H1 (cell line): ENCODE measurements at regions not wholly inside any gene's neighbourhood (a gene's known extent, or its start where the extent isn't known, plus 50 kb on each side); places are given as distances from the start of the nearest gene placed in this dataset.

ENCODE experiments used
- CTCF ChIA-PET: fragments of 300-600 bp; sonication (Branson Sonifier 250); formaldehyde crosslinking; loops from one replicate; lab custom pipeline; 2021; ENCODE audit not compliant: partially characterized antibody; lab: Charles Lee
- POLR2A ChIA-PET: fragments of 300-600 bp; sonication (Branson Sonifier 250); formaldehyde crosslinking; loops from one replicate; lab custom pipeline; 2021; ENCODE audit warnings: inconsistent platforms; ENCODE audit not compliant: partially characterized antibody; lab: Charles Lee
- DNase-seq, 2 experiments: peaks; one replicate each; pipeline versions ENCODE4 v3.0.0 to v3.0.0-alpha.2; 2010 to 2022; ENCODE audit warnings: low spot score in 2 of 2, low read depth in 1 of 2, mixed read lengths in 1 of 2
- FAIRE-seq: peaks from 2 replicates; lab custom pipeline; 2011; peaks lifted over from hg19 to GRCh38; lab: Jason Lieb, UNC
- H2AFZ ChIP-seq: 2 replicates; pipeline ENCODE4 v1.8.1; 2012; ENCODE audit warnings: low read length, inconsistent platforms
- H2AK5ac ChIP-seq: 2 replicates; pipeline ENCODE4 v1.6.1; 2013; ENCODE audit warnings: low read depth, low read length
- H2BK120ac ChIP-seq: replicated peaks from 2 replicates; pipeline ENCODE3; 2013; ENCODE audit warnings: low read depth, low read length, inconsistent platforms
- H2BK12ac ChIP-seq: 2 replicates; pipeline ENCODE4 v1.6.1; 2013; ENCODE audit warnings: low read depth, low read length
- H2BK15ac ChIP-seq: 2 replicates; pipeline ENCODE4 v1.6.1; 2013; ENCODE audit warnings: low read length
- H2BK20ac ChIP-seq: 2 replicates; pipeline ENCODE4 v1.6.1; 2013; ENCODE audit warnings: low read length
- H2BK5ac ChIP-seq: 2 replicates; pipeline ENCODE4 v1.6.1; 2013; ENCODE audit warnings: low read depth, low read length
- H3K14ac ChIP-seq: 2 replicates; pipeline ENCODE4 v1.6.1; 2013; ENCODE audit warnings: inconsistent platforms; ENCODE audit not compliant: insufficient read length
- H3K18ac ChIP-seq: 2 replicates; pipeline ENCODE4 v1.6.1; 2013; ENCODE audit warnings: low read length; ENCODE audit errors: extremely low read depth
- H3K23ac ChIP-seq: 2 replicates; pipeline ENCODE4 v1.6.1; 2013; ENCODE audit warnings: inconsistent platforms; ENCODE audit not compliant: insufficient read length
- H3K23me2 ChIP-seq: 2 replicates; pipeline ENCODE4 v1.6.1; 2013; ENCODE audit warnings: low read depth, low read length
- H3K27ac ChIP-seq: 2 replicates; pipeline ENCODE4 v1.6.1; 2011; ENCODE audit warnings: low read depth, low read length, inconsistent platforms
- H3K27me3 ChIP-seq, 4 experiments: replicated peaks in 1 of 4; 1 replicate in 1 of 4; 2 replicates in 3 of 4; pipeline versions ENCODE4 v1.6.1 to v1.8.1; 2011 to 2013; ENCODE audit warnings: low read length in 3 of 4, mild to moderate bottlenecking in 3 of 4, inconsistent platforms in 2 of 4, mixed read lengths in 2 of 4, moderate library complexity in 1 of 4; ENCODE audit not compliant: control insufficient read depth in 3 of 4, insufficient read depth in 3 of 4; ENCODE audit errors: extremely low read depth in 1 of 4
- H3K36me3 ChIP-seq, 4 experiments: 2 replicates each; pipeline versions ENCODE4 v1.6.1 to v1.8.1; 2011 to 2013; ENCODE audit warnings: mild to moderate bottlenecking in 4 of 4, low read length in 3 of 4, moderate library complexity in 2 of 4, control low read depth in 1 of 4, inconsistent platforms in 1 of 4; ENCODE audit not compliant: insufficient read depth in 4 of 4, control insufficient read depth in 2 of 4
- H3K4ac ChIP-seq: replicated peaks from 2 replicates; pipeline ENCODE3; 2013; ENCODE audit warnings: low read length, low read depth, mixed read lengths, inconsistent platforms; ENCODE audit not compliant: insufficient read length
- H3K4me1 ChIP-seq, 4 experiments: replicated peaks in 1 of 4; 1 replicate in 1 of 4; 2 replicates in 3 of 4; pipeline versions ENCODE4 v1.6.1 to v1.8.1; 2011 to 2013; ENCODE audit warnings: low read length in 3 of 4, inconsistent platforms in 2 of 4, mixed read lengths in 1 of 4; ENCODE audit not compliant: insufficient read depth in 4 of 4, control insufficient read depth in 3 of 4
- H3K4me2 ChIP-seq, 2 experiments: 2 replicates each; pipeline versions ENCODE4 v1.6.1 to v1.8.1; 2011 to 2013; ENCODE audit warnings: low read depth in 2 of 2, low read length in 2 of 2, control low read depth in 1 of 2, inconsistent platforms in 1 of 2, mild to moderate bottlenecking in 1 of 2; ENCODE audit not compliant: insufficient read depth in 1 of 2
- H3K4me3 ChIP-seq, 4 experiments: fragments of 200-600, 300-600 bp in 1 of 4; sonication (generic), shearing (Covaris generic), sonication (Bioruptor Twin) in 1 of 4; 2 replicates each; pipeline versions ENCODE4 v1.5.1 to v1.8.1; 2011 to 2016; ENCODE audit warnings: low read length in 4 of 4, low read depth in 3 of 4, control low read depth in 2 of 4, inconsistent platforms in 2 of 4, mild to moderate bottlenecking in 2 of 4, mixed read lengths in 1 of 4, moderate library complexity in 1 of 4; ENCODE audit not compliant: insufficient read depth in 2 of 4; ENCODE audit errors: extremely low read depth in 1 of 4
- H3K56ac ChIP-seq: replicated peaks from 2 replicates; pipeline ENCODE3; 2013; ENCODE audit warnings: low read depth, mild to moderate bottlenecking, mixed read lengths, low read length, inconsistent platforms; ENCODE audit not compliant: insufficient read length
- H3K79me1 ChIP-seq: 2 replicates; pipeline ENCODE4 v1.6.1; 2013; ENCODE audit warnings: low read depth, low read length, control low read depth
- H3K79me2 ChIP-seq, 2 experiments: 2 replicates each; pipeline versions ENCODE4 v1.6.1 to v1.8.1; 2012 to 2013; ENCODE audit warnings: low read length in 2 of 2, mild to moderate bottlenecking in 2 of 2, inconsistent platforms in 1 of 2; ENCODE audit not compliant: insufficient read depth in 2 of 2, control insufficient read depth in 1 of 2
- H3K9ac ChIP-seq, 4 experiments: replicated peaks in 1 of 4; 1 replicate in 1 of 4; 2 replicates in 3 of 4; pipeline versions ENCODE4 v1.6.1 to v1.8.1; 2011 to 2013; ENCODE audit warnings: low read depth in 3 of 4, low read length in 3 of 4, control low read depth in 2 of 4, mild to moderate bottlenecking in 2 of 4, moderate library complexity in 2 of 4, inconsistent platforms in 1 of 4; ENCODE audit errors: extremely low read depth in 1 of 4
- H3K9me3 ChIP-seq, 2 experiments: 2 replicates each; pipeline versions ENCODE4 v1.6.1 to v1.8.1; 2012 to 2013; ENCODE audit warnings: mild to moderate bottlenecking in 2 of 2, moderate library complexity in 2 of 2, control low read depth in 1 of 2, inconsistent platforms in 1 of 2, low read depth in 1 of 2, low read length in 1 of 2, mixed read lengths in 1 of 2; ENCODE audit not compliant: insufficient read depth in 2 of 2
- H4K20me1 ChIP-seq, 2 experiments: replicated peaks in 1 of 2; 2 replicates each; pipeline versions ENCODE3 to v1.8.1; 2011 to 2013; ENCODE audit warnings: inconsistent platforms in 2 of 2, low read length in 2 of 2, mild to moderate bottlenecking in 1 of 2; ENCODE audit not compliant: insufficient read depth in 2 of 2, control insufficient read depth in 1 of 2
- H4K5ac ChIP-seq: 2 replicates; pipeline ENCODE4 v1.6.1; 2013; ENCODE audit warnings: low read length, low read depth, mixed read lengths, inconsistent platforms; ENCODE audit not compliant: insufficient read length
- H4K8ac ChIP-seq: 2 replicates; pipeline ENCODE4 v1.8.0; 2013; ENCODE audit warnings: mild to moderate bottlenecking, moderate library complexity, low read length, inconsistent platforms; ENCODE audit not compliant: insufficient read depth; ENCODE audit errors: extremely low read depth
- H4K91ac ChIP-seq: replicated peaks from 2 replicates; pipeline ENCODE3; 2013; ENCODE audit warnings: low read length, mixed read lengths, inconsistent platforms; ENCODE audit not compliant: insufficient read length
- BCL11A ChIP-seq, 2 experiments: IDR thresholded peaks; one replicate each; pipeline ENCODE4 v1.6.1; 2011; ENCODE audit warnings: low read depth in 2 of 2, low read length in 2 of 2, mild to moderate bottlenecking in 2 of 2
- CBX5 ChIP-seq: fragments of 300-800, 300-1000 bp; sonication (generic); IDR thresholded peaks from 2 replicates; pipeline ENCODE4 v1.7.1; 2016; ENCODE audit warnings: antibody characterized with exemption, low read length, low read depth
- CHD2 ChIP-seq: IDR thresholded peaks from 2 replicates; pipeline ENCODE4 v1.6.1; 2012; ENCODE audit warnings: low read length, improper control_type of control experiment
- CREB1 ChIP-seq: IDR thresholded peaks from 2 replicates; pipeline ENCODE4 v1.6.1; 2012; ENCODE audit warnings: inconsistent platforms
- HDAC6 ChIP-seq: IDR thresholded peaks from one replicate; pipeline ENCODE4 v1.7.1; 2012; ENCODE audit warnings: low read depth, mild to moderate bottlenecking, inconsistent platforms, low read length, moderate library complexity
- JUND ChIP-seq: IDR thresholded peaks from 2 replicates; pipeline ENCODE4 v1.6.1; 2011; ENCODE audit warnings: mild to moderate bottlenecking, improper control_type of control experiment, low read length
- RBBP5 ChIP-seq: IDR thresholded peaks from 2 replicates; pipeline ENCODE4 v1.7.1; 2012; ENCODE audit warnings: low read depth, mild to moderate bottlenecking, inconsistent platforms, low read length, moderate library complexity, borderline replicate concordance
- RFX5 ChIP-seq: IDR thresholded peaks from 2 replicates; pipeline ENCODE4 v1.6.1; 2011; ENCODE audit warnings: low read depth, low read length, improper control_type of control experiment, borderline replicate concordance
- SIN3A ChIP-seq, 2 experiments: IDR thresholded peaks in 1 of 2; conservative IDR thresholded peaks in 1 of 2; 2 replicates each; pipeline ENCODE4 v1.6.1; 2011 to 2012; ENCODE audit warnings: low read length in 2 of 2, improper control_type of control experiment in 1 of 2, low read depth in 1 of 2, mild to moderate bottlenecking in 1 of 2
- SIX5 ChIP-seq: IDR thresholded peaks from 2 replicates; pipeline ENCODE4 v1.6.1; 2011; ENCODE audit warnings: mild to moderate bottlenecking, low read depth, low read length
- TAF1 ChIP-seq: IDR thresholded peaks from 2 replicates; pipeline ENCODE4 v1.6.1; 2011; ENCODE audit warnings: mild to moderate bottlenecking, low read depth, low read length
- WGBS, 2 experiments: shearing (Covaris generic) in 1 of 2; methylation state at CpG; one replicate each; pipeline versions ENCODE4 v1.1.6 to v1.1.7; 2013 to 2015; ENCODE audit warnings: low lambda C conversion rate in 2 of 2, mixed read lengths in 2 of 2, inconsistent platforms in 1 of 2, low coverage in 1 of 2, missing lambda C conversion rate in 1 of 2; ENCODE audit not compliant: insufficient replicate concordance in 2 of 2, insufficient coverage in 1 of 2, insufficient read length in 1 of 2; ENCODE audit errors: extremely low coverage in 1 of 2, missing lambda C conversion rate in 1 of 2; 5-methylcytosine and 5-hydroxymethylcytosine counted together

DNA sequence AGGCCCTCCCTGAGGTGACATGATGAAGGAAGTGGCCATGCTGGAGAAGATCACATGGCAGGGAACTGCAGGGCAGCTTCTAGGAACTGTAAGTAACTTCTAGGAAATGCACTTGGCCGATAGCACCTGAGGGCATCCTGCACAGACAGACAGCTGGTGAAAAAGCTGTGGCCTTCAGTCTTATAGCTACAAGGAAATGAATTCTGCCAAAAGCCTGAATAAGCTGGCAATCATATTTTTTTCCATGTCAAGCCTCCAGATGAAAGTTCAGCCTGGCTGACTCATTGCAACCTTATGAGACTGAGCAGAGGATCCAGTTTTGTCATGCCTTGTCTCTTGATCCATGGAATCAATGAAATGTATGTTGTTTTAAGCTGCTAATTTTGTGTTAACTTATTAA, 91.1 kb upstream of the CACNA2D1 start:
- H3K27me3 ChIP-seq, result peaks cover 0 to 1% (median 0%) of the 10 kb centered on the region in 4 experiments; a peak in 1 of 7 replicates
- H2BK120ac ChIP-seq, result no peak overlapping the region
- H3K4me3 ChIP-seq, result no peak overlapping the region
- H3K18ac ChIP-seq, result no peak overlapping the region
- no peak overlapping the region for H2BK5ac ChIP-seq
- 93% methylated on average over 1 of the region's 1 CpG; no CpG with 5 or more reads in 1 of the 2 experiments for WGBS, 2 experiments
- no peaks in the 10 kb centered on the region for H4K20me1 ChIP-seq
- FAIRE-seq (no peak), DNase-seq (no peak)
- H4K91ac ChIP-seq, result no peak overlapping the region
- no peak overlapping the region for H4K5ac ChIP-seq
- no peak overlapping the region for H3K23ac ChIP-seq
- TF ChIP-seq SIN3A (conservative IDR thresholded peaks at IDR 0.05 in 1 of 2, IDR thresholded peaks at IDR 0.05 in 1 of 2; ENCODE audit: low read depth in 1 of 2, low read length in 2 of 2) (no peak), CREB1 (no peak), RFX5 (no peak), JUND (no peak), RBBP5 (no peak), BCL11A (IDR thresholded peaks at IDR 0.05; ENCODE audit: low read depth in 2 of 2, low read length in 2 of 2) (no peak), HDAC6 (no peak), TAF1 (no peak), CBX5 (no peak), CHD2 (no peak), SIX5 (no peak)
- no peak overlapping the region for H3K56ac ChIP-seq
- no peak overlapping the region for H3K14ac ChIP-seq
- H3K79me2 ChIP-seq, result no peaks in the 10 kb centered on the region
- H3K4ac ChIP-seq, result no peak overlapping the region
- H3K36me3 ChIP-seq, result no peaks in the 10 kb centered on the region
- H3K9me3 ChIP-seq, result no peaks in the 10 kb centered on the region
- H4K8ac ChIP-seq, result no peak overlapping the region
- H2BK15ac ChIP-seq, result no peak overlapping the region
- no peaks in the 10 kb centered on the region for H3K79me1 ChIP-seq
- no peak overlapping the region for H2AK5ac ChIP-seq
- H2AFZ ChIP-seq, result no peak overlapping the region; the same call in 1 of the 2 replicates
- CTCF ChIA-PET, result interaction anchor here (0.6 to 2.2 kb wide), 2 partner anchors 37 to 366 kb away, joined by 3 to 6 read pairs; no protein-coding TSS in a partner anchor
- no peak overlapping the region for H2BK12ac ChIP-seq
- H3K27ac ChIP-seq, result no peak overlapping the region
- H3K9ac ChIP-seq, result no peak overlapping the region
- no peak overlapping the region for H3K4me2 ChIP-seq
- no peak overlapping the region for H2BK20ac ChIP-seq
- POLR2A ChIA-PET, result no interaction called here
- H3K23me2 ChIP-seq, result no peaks in the 10 kb centered on the region
- peaks cover 0 to 3% (median 0%) of the 10 kb centered on the region in 4 experiments; a peak in 2 of 7 replicates for H3K4me1 ChIP-seq
